Type B pancreatic cell (in vitro differentiated cells): ENCODE measurements at regions not wholly inside any gene's neighbourhood (a gene's known extent, or its start where the extent isn't known, plus 50 kb on each side); places are given as distances from the start of the nearest gene placed in this dataset.
"Not testable (repeated sequence)": the region's sequence is repeated elsewhere in the genome, so short reads cannot be mapped to it uniquely, and the experiment has no call there.

Experiments
- DNase-seq: peaks from one replicate; pipeline ENCODE4 v3.0.0; 2021; ENCODE audit warnings: mixed read lengths; ENCODE audit not compliant: unreplicated experiment; ENCODE audit errors: extremely low spot score
- H3K27ac Mint-ChIP-seq: 2 replicates; pipeline ENCODE4 v1.8.0; 2021; ENCODE audit warnings: mild to moderate bottlenecking, mixed read lengths
- H3K27me3 Mint-ChIP-seq: 2 replicates; pipeline ENCODE4 v1.8.0; 2021; ENCODE audit warnings: mixed read lengths
- H3K36me3 Mint-ChIP-seq: 2 replicates; pipeline ENCODE4 v1.8.0; 2021; ENCODE audit warnings: mixed read lengths
- H3K4me1 Mint-ChIP-seq: one replicate; pipeline ENCODE4 v1.8.0; 2021; ENCODE audit warnings: mixed read lengths; ENCODE audit not compliant: unreplicated experiment
- H3K4me3 Mint-ChIP-seq: 2 replicates; pipeline ENCODE4 v1.8.0; 2021; ENCODE audit warnings: mild to moderate bottlenecking, mixed read lengths
- H3K9me3 Mint-ChIP-seq: 2 replicates; pipeline ENCODE4 v1.8.0; 2021; ENCODE audit warnings: mixed read lengths
- CTCF ChIP-seq: fragments of 200-600 bp; sonication (generic); conservative IDR thresholded peaks from 2 replicates; pipeline ENCODE4 v1.5.0; 2021; ENCODE audit warnings: antibody characterized with exemption, mild to moderate bottlenecking

- Mint-ChIP-seq H3K4me1 (no peaks in the 10 kb centered on the region), H3K4me3 (no peak overlapping the region), H3K27ac (no peak overlapping the region), H3K36me3 (no peaks in the 10 kb centered on the region), H3K9me3 (no peaks in the 10 kb centered on the region), H3K27me3 (peaks cover 19% of the 10 kb centered on the region)
- no peak for DNase-seq
- no peak for TF ChIP-seq CTCF
Observed at GRCh38 chr18:5021558-5021957, 175.5 kb downstream of the AKAIN1 start.

GRCh38 chr18:5015213-5015612 lies 181.8 kb downstream of the AKAIN1 start:
- Mint-ChIP-seq H3K27ac (no peak overlapping the region), H3K4me3 (no peak overlapping the region), H3K27me3 (peaks cover 9% of the 10 kb centered on the region), H3K36me3 (no peaks in the 10 kb centered on the region), H3K9me3 (no peaks in the 10 kb centered on the region), H3K4me1 (no peaks in the 10 kb centered on the region)
- no peak for DNase-seq
- TF ChIP-seq CTCF, result no peak

GRCh38 chr18:5004031-5004820 lies 192.8 kb downstream of the AKAIN1 start:
- H3K9me3 Mint-ChIP-seq, H3K4me1 Mint-ChIP-seq, DNase-seq, H3K36me3 Mint-ChIP-seq, H3K27me3 Mint-ChIP-seq: not testable (repeated sequence)
- Mint-ChIP-seq H3K27ac (peak overlapping the region; percentile 14), H3K4me3 (peak overlapping the region; percentile 83)
- peak; percentile 40 for TF ChIP-seq CTCF

- no peak overlapping the region for H3K4me3 Mint-ChIP-seq
Observed at GRCh38 chr18:4994710-4995109, 202.3 kb downstream of the AKAIN1 start.

GRCh38 chr18:4987452-4988405 lies 209.3 kb downstream of the AKAIN1 start:
- Mint-ChIP-seq H3K27me3 (peaks cover 14% of the 10 kb centered on the region), H3K4me1 (no peaks in the 10 kb centered on the region), H3K36me3 (no peaks in the 10 kb centered on the region), H3K9me3 (no peaks in the 10 kb centered on the region), H3K27ac (no peak overlapping the region), H3K4me3 (no peak overlapping the region)
- no peak for DNase-seq
- TF ChIP-seq CTCF, result no peak

More at GRCh38 chr18:4994710-4995109, 202.3 kb downstream of the AKAIN1 start:
- no peaks in the 10 kb centered on the region for H3K4me1 Mint-ChIP-seq
- H3K36me3 Mint-ChIP-seq, result no peaks in the 10 kb centered on the region
- H3K27ac Mint-ChIP-seq, result no peak overlapping the region
- TF ChIP-seq CTCF, result no peak
- no peak for DNase-seq
- peaks cover 3% of the 10 kb centered on the region for H3K27me3 Mint-ChIP-seq
- H3K9me3 Mint-ChIP-seq, result no peaks in the 10 kb centered on the region
